Esophagus muscularis mucosa (tissue), 4 donors: ENCODE measurements at regions not wholly inside any gene's neighbourhood (a gene's known extent, or its start where the extent isn't known, plus 50 kb on each side); places are given as distances from the start of the nearest gene placed in this dataset.

Experiments used
- DNase-seq: peaks from one replicate; pipeline ENCODE4 v3.0.0-alpha.2; 2017; ENCODE audit errors: extremely low spot score
- H3K27ac ChIP-seq, 4 donors: fragments of 200-600 bp; sonication (generic); replicated peaks in 1 of 4; 1 replicate in 3 of 4; 2 replicates in 1 of 4; pipeline ENCODE4 v1.5.1; 2016 to 2019; ENCODE audit warnings: mild to moderate bottlenecking in 1 of 4
- H3K27me3 ChIP-seq, 4 donors: fragments of 200-600 bp; sonication (generic); one replicate each; pipeline versions ENCODE4 v1.5.1 to v1.6.0; 2016 to 2019
- H3K36me3 ChIP-seq, 4 donors: fragments of 200-600 bp; sonication (generic); one replicate each; pipeline ENCODE4 v1.5.1; 2016 to 2019
- H3K4me1 ChIP-seq, 4 donors: fragments of 200-600 bp; sonication (generic); one replicate each; pipeline ENCODE4 v1.5.1; 2016 to 2019
- H3K4me3 ChIP-seq, 4 donors: fragments of 200-600 bp; sonication (generic); 1 replicate in 2 of 4; 2 replicates in 2 of 4; pipeline ENCODE4 v1.5.1; 2016 to 2019; ENCODE audit warnings: mild to moderate bottlenecking in 4 of 4, moderate library complexity in 1 of 4
- H3K9me3 ChIP-seq, 4 donors: fragments of 200-600 bp; sonication (generic); 1 replicate in 3 of 4; 2 replicates in 1 of 4; pipeline ENCODE4 v1.5.1; 2016 to 2019
- CTCF ChIP-seq, 3 experiments: fragments of 200-600 bp in 2 of 3; fragments of 450-650 bp in 1 of 3; sonication (generic) in 2 of 3; IDR thresholded peaks; one replicate each; pipeline ENCODE4 v1.5.1; 2017 to 2019; ENCODE audit warnings: antibody characterized with exemption in 3 of 3, mild to moderate bottlenecking in 2 of 3, moderate library complexity in 1 of 3
- EP300 ChIP-seq: sonication (generic); formaldehyde crosslinking; IDR thresholded peaks from one replicate; pipeline ENCODE4 v1.6.1; 2017; ENCODE audit warnings: antibody characterized with exemption
- POLR2A ChIP-seq: fragments of 450-650 bp; IDR thresholded peaks from one replicate; pipeline ENCODE4 v1.6.1; 2017; ENCODE audit warnings: antibody characterized with exemption, moderate library complexity, mild to moderate bottlenecking, low read depth
- POLR2AphosphoS5 ChIP-seq, 2 donors: sonication (generic); formaldehyde crosslinking; IDR thresholded peaks; one replicate each; pipeline ENCODE4 v1.6.1; 2017; ENCODE audit warnings: antibody characterized with exemption in 2 of 2
- WGBS: methylation state at CpG from one replicate; pipeline ENCODE4 v1.1.5; 2018; 5-methylcytosine and 5-hydroxymethylcytosine counted together
- intact Hi-C: fragments of 100-400 bp; cut with DNase I; formaldehyde crosslinking; loops from one replicate; pipeline ENCODE4 v1.15.1; 2023

- no peak for DNase-seq
- H3K27me3 ChIP-seq: no peaks in the 10 kb centered on the region
- intact Hi-C loops: no loop called here
- H3K9me3 ChIP-seq: no peaks in the 10 kb centered on the region
- H3K27ac ChIP-seq: no peak overlapping the region
- 87% methylated on average over 3 of the region's 3 CpGs for WGBS
- no peak for TF ChIP-seq POLR2AphosphoS5 (IDR thresholded peaks at IDR 0.05)
- no peak for TF ChIP-seq EP300
- TF ChIP-seq POLR2A: no peak
- TF ChIP-seq CTCF (IDR thresholded peaks at IDR 0.05): no peak
- no peak overlapping the region for H3K4me3 ChIP-seq
- H3K4me1 ChIP-seq: no peaks in the 10 kb centered on the region
- no peaks in the 10 kb centered on the region for H3K36me3 ChIP-seq
Measured at GRCh38 chr9:11204521-11204920, 591.7 kb upstream of the PTPRD start.

- H3K4me1 ChIP-seq: no peaks in the 10 kb centered on the region
- intact Hi-C loops: no loop called here
- H3K9me3 ChIP-seq: no peaks in the 10 kb centered on the region
- H3K27ac ChIP-seq: no peak overlapping the region
- no peaks in the 10 kb centered on the region for H3K36me3 ChIP-seq
- no peaks in the 10 kb centered on the region for H3K27me3 ChIP-seq
- no peak for DNase-seq
- no peak overlapping the region for H3K4me3 ChIP-seq
- TF ChIP-seq EP300 (no peak), CTCF (IDR thresholded peaks at IDR 0.05) (no peak), POLR2A (no peak), POLR2AphosphoS5 (IDR thresholded peaks at IDR 0.05) (no peak)
Measured at GRCh38 chr9:11206925-11207324, 594.1 kb upstream of the PTPRD start.

GRCh38 chr9:11233696-11234095 lies 620.9 kb upstream of the PTPRD start:
- Histone ChIP-seq H3K4me3 (no peak overlapping the region), H3K9me3 (no peaks in the 10 kb centered on the region), H3K27ac (no peak overlapping the region), H3K27me3 (no peaks in the 10 kb centered on the region), H3K4me1 (no peaks in the 10 kb centered on the region), H3K36me3 (no peaks in the 10 kb centered on the region)
- 88% methylated on average over 1 of the region's 1 CpG for WGBS
- DNase-seq: no peak
- TF ChIP-seq EP300 (no peak), POLR2AphosphoS5 (IDR thresholded peaks at IDR 0.05) (no peak), POLR2A (no peak), CTCF (IDR thresholded peaks at IDR 0.05) (no peak)
- intact Hi-C loops: no loop called here

- no peaks in the 10 kb centered on the region for H3K4me1 ChIP-seq
- no peak overlapping the region for H3K4me3 ChIP-seq
- intact Hi-C loops: no loop called here
- WGBS: 95% methylated on average over 2 of the region's 2 CpGs
- no peaks in the 10 kb centered on the region for H3K27me3 ChIP-seq
- no peak overlapping the region for H3K27ac ChIP-seq
- TF ChIP-seq POLR2A: no peak
- no peak for TF ChIP-seq POLR2AphosphoS5 (IDR thresholded peaks at IDR 0.05)
- no peak for TF ChIP-seq EP300
- TF ChIP-seq CTCF (IDR thresholded peaks at IDR 0.05): no peak
- DNase-seq: no peak
- no peaks in the 10 kb centered on the region for H3K9me3 ChIP-seq
- H3K36me3 ChIP-seq: no peaks in the 10 kb centered on the region
Measured at GRCh38 chr9:11235061-11235460, 622.3 kb upstream of the PTPRD start.

GRCh38 chr9:11241779-11242178 lies 629.0 kb upstream of the PTPRD start:
- H3K9me3 ChIP-seq: peaks cover 0 to 8% (median 3%) of the 10 kb centered on the region in 4 donors
- DNase-seq: no peak
- H3K4me3 ChIP-seq: no peak overlapping the region
- TF ChIP-seq POLR2A (no peak), POLR2AphosphoS5 (IDR thresholded peaks at IDR 0.05) (no peak), CTCF (IDR thresholded peaks at IDR 0.05) (no peak), EP300 (no peak)
- no peaks in the 10 kb centered on the region for H3K36me3 ChIP-seq
- no peaks in the 10 kb centered on the region for H3K4me1 ChIP-seq
- no peaks in the 10 kb centered on the region for H3K27me3 ChIP-seq
- WGBS: 65% methylated on average over 1 of the region's 1 CpG
- no peak overlapping the region for H3K27ac ChIP-seq
- intact Hi-C loops: no loop called here
